ENCODE measurements at regions not wholly inside any gene's neighbourhood (a gene's known extent, or its start where the extent isn't known, plus 50 kb on each side); places are given as distances from the start of the nearest gene placed in this dataset.

DNA sequence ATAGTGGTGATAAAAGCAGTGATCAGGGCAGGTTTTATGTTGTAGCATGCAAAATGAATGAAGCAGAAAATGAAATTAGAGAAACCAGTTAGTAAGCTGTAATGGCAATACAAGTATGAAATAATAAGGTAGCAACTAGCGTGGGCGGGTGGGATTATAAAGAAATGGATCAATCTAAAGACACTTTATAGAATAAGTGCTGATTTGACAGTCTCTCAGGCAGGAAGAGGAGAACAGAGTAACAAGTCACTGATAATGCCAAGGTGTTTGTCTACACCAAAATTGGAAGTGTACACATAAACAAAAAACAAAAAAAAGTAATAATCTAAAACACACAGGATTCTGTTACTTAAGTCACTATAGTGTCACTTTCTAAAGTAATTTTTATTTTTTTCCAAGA lies 51.0 kb upstream of the PCBP1 start:
- no peak for DNase-seq (ENCODE audit: low read depth)

DNA sequence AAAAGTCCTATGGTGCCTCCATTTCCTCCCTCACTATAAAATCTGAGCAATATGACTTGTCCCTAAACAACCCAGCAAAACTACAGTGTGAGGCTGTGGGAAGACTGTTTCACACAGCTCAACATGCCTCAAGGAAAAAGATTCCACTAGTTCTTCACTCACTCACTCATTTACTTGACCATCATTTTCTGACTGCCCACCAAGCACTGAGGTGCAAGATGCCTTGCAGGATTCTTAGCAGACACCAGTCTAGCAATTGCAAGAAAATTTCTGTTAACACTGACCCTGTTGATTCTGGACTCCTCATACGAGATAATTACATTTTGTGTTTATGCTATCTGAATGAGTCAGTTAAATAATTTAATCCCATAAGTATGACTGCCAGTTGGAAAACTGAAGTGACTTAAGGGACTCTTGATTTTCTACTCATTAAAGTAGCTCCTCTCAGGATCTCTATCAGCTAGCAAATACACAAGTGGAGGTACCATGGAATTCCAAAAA lies 51.9 kb upstream of the PCBP1 start:
- peak; percentile 91 for DNase-seq (ENCODE audit: low read depth)

DNA sequence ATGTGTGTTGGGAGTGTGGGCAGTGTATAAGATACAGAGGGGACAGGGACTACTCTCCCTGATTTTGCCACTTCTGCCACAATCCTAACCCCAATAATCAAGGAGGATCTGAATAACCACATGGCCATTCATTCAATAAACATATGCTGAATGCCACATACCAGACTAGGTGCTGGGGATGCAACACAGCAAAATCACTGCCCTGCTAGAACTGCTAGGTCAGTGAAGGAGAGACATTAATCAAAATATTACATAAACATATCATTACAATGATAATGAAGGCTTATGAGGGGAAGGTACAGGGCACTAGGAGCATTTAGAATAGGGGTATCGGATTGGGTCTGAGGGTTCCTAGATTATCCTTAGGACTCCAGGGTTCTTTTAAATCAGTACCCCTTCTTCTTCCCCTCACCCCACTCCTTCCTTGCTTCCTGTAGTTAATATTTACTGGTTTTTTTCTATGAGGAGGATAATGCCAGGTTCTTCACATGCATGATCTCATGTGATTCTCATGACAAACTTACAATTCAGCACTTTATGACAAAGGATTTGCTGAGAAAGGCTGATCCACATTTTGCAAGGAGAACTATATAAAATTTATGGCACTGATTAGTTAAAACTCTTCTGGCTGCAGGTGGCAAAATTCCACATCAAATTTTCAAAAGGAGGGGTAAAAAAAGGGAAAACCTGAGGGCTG lies 56.4 kb upstream of the PCBP1 start:
- no peak for DNase-seq (ENCODE audit: low read depth)

DNA sequence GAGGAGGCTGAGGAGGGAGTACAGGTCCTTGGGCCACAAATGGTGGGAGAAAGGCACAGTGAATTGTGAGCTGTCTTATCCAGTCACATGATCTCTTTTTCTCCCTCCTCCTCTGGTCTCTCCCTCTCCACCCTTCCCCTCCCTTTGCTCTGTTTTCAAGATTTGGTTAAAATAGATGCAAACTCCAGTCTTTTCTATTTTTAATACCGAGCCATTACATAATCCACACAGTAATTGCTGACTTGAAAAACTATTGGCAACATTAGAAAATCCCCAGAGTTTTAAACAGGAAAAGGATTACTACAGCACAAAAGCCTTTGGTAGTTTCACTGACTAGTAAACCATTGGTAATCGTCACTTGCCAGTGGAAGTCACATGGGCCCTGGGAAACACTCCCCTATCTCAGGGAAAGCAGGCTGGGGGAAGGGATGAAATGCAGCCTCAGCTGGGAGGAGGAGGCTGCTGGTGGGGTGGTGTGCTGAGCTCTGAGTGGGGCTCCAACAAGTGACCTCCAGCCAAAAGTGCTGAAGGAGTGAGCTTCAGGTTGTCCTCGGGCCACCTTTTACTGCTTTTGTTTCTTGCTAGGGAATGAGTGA lies 57.4 kb upstream of the PCBP1 start:
- DNase-seq (ENCODE audit: low read depth): peak; percentile 64

DNA sequence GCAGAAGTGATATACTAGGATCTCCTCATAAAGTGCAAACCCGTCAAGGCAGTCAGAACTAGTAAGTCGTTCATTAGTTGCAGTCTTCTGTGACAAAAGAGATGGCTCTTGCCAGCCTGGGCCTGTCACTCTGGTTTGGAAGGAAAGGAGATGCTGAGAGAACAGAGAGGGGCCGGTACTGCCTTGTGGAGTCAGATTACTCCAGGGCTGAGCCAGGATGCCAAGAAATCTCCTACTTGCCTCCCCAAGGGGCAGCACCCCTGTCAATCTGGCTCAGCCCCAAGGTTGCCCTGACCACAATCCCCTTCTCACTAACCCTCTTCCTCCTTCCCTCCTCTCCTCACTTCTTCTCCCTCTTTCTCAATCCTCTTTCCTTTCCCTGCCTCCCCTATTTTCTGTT lies 62.9 kb upstream of the ASPRV1 start:
- DNase-seq (ENCODE audit: low read depth): no peak

DNA sequence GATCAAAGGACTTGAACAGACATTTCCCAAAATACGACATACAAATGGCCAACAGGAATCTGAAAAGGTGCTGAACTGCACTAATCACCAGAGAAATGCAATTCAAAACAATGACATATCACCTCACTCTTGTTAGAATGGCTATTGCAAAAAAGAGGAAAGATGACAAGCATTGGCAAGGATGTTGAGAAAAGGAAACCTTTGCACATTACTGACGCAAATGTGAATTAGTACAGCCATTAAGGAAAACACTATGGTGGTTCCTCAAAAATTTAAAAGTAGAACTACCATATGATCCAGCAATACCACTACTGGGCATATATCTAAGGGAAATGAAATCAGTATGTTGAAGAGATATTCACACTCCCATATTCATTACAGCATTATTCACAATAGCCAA lies 57.7 kb upstream of the ASPRV1 start:
- no peak for DNase-seq (ENCODE audit: low read depth)

DNA sequence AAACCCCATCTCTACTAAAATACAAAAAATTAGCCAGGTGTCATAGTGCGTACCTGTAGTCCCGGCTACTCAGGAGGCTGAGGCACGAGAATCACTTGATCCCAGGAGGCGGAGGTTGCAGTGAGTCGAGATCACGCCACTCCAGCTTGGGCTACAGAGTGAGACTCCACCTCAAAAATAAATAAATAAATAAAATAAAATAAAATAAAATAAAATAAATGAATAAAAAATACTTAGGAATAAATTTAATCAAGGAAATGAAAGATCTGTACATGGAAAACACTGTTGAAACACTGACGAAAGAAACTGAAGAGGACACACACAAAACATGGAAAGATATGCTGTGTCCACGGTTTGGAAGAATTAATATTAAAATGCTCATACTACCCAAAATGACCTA lies 56.5 kb upstream of the ASPRV1 start:
- no peak for DNase-seq (ENCODE audit: low read depth)

DNA sequence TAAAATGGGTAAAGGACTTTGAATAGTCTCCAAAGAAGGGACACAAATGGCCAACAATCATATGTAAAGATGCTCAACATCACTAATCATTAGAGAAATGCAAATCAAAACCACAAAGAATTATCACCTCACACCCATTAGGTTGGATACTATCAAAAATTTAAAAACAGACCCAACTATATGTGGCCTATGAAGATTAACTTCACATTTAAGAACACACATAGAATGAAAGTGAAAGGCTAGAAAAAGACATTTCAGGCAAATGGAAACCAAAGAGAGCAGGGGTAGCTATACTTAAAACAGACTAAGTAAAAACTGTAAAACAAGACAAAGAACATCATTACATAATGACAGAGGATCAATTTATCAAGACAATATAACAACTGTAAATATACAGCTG lies 53.5 kb upstream of the ASPRV1 start:
- no peak for DNase-seq (ENCODE audit: low read depth)

DNA sequence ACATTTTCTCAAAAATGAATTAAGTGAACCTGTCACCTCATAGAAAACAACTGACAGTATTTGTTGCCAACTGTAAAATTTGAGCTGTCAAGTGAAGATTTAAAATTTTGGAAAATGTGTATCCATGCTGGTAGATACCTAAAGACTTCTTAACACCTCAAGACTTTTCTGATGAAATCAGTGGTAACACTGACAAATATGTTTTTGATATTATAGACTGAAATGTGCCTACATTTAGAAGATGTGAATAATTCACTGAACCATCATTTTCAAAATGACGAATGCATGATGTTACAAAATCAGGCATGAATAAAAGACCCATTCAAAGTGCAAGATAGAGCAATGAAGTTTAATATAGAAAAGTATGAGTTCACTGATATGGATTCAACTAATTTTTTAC lies 51.5 kb upstream of the ASPRV1 start:
- no peak for DNase-seq (ENCODE audit: low read depth)

DNA sequence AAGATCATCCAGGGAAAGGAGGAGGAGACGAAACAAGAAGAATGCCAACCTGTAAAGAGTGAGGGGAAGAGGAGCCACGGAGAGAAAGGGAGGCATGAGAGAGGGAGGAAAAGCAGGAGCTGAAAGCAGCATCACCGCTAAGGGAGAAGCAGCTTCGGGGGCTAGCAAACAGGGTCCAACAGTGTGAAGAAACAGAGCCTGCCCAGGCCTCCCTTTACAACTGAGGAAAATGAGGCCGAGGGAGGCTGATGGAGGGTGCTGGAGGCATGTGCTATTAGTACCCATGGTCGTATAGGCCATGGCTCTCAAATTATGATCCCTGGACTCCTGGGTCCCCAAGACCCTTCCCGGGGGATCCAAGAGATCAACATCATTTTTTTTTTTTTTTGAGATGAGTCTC lies 50.4 kb upstream of the ASPRV1 start:
- no peak for DNase-seq (ENCODE audit: low read depth)

DNA sequence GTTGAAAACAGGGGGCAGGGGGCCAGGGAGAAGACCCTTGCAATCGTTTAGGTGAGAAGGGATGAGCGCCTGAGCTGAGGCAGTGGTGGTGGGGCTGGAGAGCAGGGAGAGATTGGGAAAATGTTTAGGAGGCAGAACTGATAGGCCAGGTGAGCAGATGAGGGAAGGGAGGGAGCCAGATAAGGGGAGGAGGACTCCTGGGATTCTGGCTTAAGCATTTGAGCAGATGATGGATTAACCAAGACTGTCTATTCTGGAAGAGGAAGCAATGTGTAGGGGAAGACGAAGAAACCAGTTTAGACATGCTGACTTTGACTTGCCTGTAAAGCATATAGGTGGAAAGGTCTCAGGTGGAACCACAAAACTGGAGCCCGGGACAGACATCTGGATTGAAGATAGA lies 49.9 kb upstream of the ASPRV1 start:
- no peak for DNase-seq (ENCODE audit: low read depth)

Data from EH (cell line).